ENCODE measurements at regions not wholly inside any gene's neighbourhood (a gene's known extent, or its start where the extent isn't known, plus 50 kb on each side); places are given as distances from the start of the nearest gene placed in this dataset.
"Not testable (repeated sequence)": the region's sequence is repeated elsewhere in the genome, so short reads cannot be mapped to it uniquely, and the experiment has no call there.

- no peak for DNase-seq (ENCODE audit: low read depth)
These were observed 161.5 kb upstream of the WDR1 start for GRCh38 chr4:10278071-10278470.

DNA sequence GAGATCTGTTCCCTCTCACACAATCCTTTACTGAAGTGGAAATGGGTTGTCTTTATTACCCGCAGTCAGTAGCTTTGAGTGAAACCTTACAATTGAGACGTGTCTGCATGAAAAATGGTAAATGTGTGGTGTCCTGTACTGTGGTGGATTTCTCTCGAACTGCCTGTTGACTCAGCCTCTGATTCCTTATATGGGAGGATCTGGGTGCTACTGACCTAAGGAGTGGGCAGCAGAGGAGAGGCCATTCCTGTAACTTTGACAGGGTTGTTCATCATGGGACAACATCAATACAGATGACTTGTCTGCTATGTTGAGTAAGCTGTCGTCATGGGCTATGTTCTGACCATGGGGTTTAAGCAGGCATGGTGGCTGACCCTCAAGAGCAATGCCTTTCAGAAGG, 159.6 kb upstream of the WDR1 start:
- no peak for DNase-seq (ENCODE audit: low read depth)

- DNase-seq (ENCODE audit: low read depth) = no peak
These were observed 159.1 kb upstream of the WDR1 start for GRCh38 chr4:10275696-10276095.

DNA sequence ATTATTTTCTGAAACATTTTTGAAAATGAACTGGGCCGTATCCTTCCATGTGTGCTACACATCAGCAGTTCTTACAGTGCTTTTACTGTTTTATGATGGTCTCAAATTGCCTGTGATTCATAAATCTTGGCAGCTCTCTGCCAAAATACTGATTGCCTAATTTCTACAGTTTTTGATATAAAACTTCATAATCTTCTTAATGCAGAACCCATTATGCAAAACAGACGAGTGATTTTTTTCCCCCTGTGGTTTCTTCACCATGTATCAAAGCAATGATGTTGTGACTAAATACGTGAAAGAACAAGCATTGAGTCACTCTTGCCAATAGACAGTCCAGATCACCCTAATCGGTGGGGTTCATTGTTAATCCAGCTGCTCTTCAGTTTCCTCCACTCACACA, 156.4 kb upstream of the WDR1 start:
- no peak for DNase-seq (ENCODE audit: low read depth)

GRCh38 chr4:10272511-10272910, 155.9 kb upstream of the WDR1 start:
- DNase-seq (ENCODE audit: low read depth) = no peak

DNA sequence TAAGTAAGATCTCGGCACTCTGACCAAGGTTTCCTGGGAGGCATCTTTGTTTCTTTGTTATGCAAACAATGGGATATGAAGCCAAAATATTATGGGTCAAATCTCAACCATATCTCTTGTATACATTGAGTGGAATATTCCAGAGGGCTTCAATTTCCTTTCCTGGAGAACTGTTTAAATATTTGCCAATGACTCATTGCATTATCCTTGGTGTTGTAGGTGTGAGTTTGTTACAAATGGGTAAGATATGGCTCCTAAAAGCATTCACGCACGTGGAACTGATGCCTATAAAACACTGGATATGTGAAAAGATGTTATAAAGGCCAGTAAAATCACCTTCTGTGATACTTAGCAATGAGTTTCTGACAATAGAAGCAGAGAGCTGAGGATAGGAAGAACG, 150.5 kb upstream of the WDR1 start:
- DNase-seq (ENCODE audit: low read depth) = no peak

DNA sequence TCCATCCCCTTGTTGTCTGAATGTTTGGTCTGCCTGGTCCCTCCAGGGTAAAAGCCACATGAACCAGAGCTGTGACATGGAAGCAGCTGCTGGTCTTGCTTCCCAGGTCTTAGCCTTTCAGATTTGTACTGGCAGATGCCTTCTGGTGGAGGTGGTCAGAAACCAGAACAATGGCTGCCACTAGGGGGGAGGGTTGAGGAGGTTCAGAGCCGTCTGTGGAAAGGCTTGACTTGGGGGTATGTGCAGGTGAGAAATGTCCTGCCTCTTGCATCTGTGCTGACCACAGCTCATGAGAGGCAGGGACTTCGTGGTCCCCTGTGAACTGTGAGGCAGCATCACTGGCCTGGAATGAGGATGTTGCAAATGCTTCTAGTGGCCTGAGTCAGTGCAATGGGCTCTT, 144.2 kb upstream of the WDR1 start:
- DNase-seq (ENCODE audit: low read depth) = no peak

DNA sequence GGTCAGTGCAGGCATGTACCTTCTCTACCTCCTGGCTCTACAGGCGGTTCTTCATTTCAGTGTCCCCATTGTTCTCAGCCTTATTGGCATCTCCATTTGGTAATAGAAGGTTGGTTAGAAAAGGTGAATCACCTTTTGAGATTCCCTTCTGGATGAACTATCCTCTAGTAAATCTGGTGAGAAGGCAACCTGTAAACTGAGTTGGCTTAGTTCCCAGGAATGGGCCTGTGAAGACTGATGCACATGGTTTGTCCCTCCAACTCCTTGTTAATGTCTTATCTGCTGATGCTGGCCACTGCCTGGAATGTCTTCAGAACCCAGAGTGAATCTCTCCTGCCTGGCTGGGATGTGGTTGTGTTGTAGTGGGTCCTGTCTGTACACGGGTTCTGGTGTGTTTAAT, 143.4 kb upstream of the WDR1 start:
- no peak for DNase-seq (ENCODE audit: low read depth)

GRCh38 chr4:10256203-10256602, 139.6 kb upstream of the WDR1 start:
- DNase-seq (ENCODE audit: low read depth) = no peak

GRCh38 chr4:10253765-10254164, 137.2 kb upstream of the WDR1 start:
- DNase-seq (ENCODE audit: low read depth) = no peak

- no peak for DNase-seq (ENCODE audit: low read depth)
These were observed 129.2 kb upstream of the WDR1 start for GRCh38 chr4:10245751-10246150.

- DNase-seq (ENCODE audit: low read depth) = no peak
These were observed 127.3 kb upstream of the WDR1 start for GRCh38 chr4:10243856-10244255.

GRCh38 chr4:10240691-10241090, 124.1 kb upstream of the WDR1 start:
- DNase-seq (ENCODE audit: low read depth) = no peak

DNA sequence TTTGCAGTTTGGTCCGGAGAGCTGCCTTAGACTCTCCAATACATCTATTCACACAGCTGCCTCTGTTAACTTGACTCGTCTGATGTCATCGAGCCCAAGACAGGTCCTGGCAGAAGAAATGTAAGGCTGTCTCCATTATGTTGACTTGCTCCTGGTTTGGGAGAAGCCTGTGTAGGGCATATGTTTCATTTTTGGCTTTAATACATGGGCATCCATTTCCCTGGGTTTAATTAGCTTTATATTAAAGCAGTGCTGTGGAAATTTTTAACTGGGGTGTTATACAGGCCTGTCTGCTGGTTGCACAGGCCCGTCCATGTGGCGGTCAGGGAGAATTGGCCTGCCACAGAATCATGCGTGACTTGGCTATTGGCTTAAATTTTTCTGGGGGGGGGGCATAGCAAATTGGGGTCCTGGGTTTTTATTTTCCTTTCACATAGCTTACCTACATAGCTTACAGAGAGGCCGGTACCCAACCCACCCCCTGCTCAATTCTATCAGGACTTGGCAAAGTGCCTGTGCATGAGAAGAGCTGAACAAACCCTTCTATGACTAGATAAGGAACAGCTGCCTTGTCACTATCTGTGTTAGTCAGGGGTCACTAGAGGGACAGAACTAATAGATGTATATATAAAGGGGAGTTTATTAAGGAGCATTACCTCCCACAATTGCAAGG, 123.5 kb upstream of the WDR1 start:
- DNase-seq (ENCODE audit: low read depth) = no peak

GRCh38 chr4:10237131-10237530, 120.5 kb upstream of the WDR1 start:
- no peak for DNase-seq (ENCODE audit: low read depth)

- DNase-seq (ENCODE audit: low read depth) = no peak
These were observed 115.5 kb upstream of the WDR1 start for GRCh38 chr4:10232114-10232513.

- no peak for DNase-seq (ENCODE audit: low read depth)
These were observed 110.2 kb upstream of the WDR1 start for GRCh38 chr4:10226756-10227155.

GRCh38 chr4:10225096-10225495, 108.5 kb upstream of the WDR1 start:
- DNase-seq (ENCODE audit: low read depth) = no peak

DNA sequence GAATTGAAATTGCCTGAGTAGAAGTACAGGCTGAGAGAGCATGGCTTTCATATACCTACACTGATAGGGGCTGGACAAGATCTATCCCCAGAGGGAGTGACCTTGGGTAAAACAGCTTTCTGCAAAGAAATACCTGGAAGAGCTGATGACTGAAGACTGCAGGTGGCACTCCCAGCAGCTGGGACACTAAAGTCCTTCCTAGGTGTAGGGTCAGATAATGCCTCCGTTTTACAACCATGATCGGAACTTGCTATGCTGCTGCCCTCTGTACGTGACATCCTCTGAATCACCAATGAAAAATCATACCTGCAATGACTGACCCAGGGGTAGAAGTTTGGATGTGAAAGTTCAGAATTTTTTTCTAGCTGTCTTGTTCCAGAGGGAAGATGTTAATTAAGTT, 107.2 kb upstream of the WDR1 start:
- no peak for DNase-seq (ENCODE audit: low read depth)

DNA sequence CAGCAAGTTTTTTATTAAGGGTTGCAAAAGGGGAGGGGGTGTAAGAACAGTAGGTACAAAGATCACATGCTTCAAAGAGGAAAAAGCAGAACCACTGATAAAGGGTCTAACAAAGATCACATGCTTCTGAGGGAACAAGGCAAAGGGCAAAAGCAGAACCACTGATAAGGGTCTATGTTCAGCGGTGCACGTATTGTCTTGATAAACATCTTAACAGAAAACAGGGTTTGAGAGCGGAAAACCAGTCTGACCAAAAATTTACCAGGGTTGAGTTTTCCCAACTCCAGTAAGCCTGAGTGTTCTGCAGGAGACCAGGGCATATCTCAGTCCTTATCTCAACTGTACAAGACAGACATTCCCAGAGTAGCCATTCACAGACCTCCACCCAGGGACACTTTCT, 96.9 kb upstream of the WDR1 start:
- DNase-seq (ENCODE audit: low read depth) = not testable (repeated sequence)

GRCh38 chr4:10212901-10213300, 96.3 kb upstream of the WDR1 start:
- no peak for DNase-seq (ENCODE audit: low read depth)

DNA sequence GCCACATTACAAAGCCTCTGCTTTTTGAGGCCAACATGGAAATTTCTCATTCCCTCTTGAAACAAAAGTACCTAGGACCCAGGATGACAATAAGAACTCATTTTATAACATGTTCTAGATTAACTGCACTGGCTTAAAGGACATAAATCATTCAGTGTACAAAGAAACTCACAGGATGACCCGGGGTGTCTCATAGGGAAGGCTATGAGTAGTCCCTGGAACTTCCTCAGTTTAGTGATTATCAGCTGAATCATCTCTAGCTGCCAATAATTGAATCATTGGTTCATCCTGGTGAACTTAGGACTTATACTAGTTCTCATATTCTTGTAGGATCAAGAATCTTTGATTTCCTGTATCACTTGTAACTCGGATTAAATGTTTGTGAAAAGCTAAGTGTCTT, 95.8 kb upstream of the WDR1 start:
- DNase-seq (ENCODE audit: low read depth) = no peak

GRCh38 chr4:10207116-10207515, 90.5 kb upstream of the WDR1 start:
- no peak for DNase-seq (ENCODE audit: low read depth)

GRCh38 chr4:10205223-10205622, 88.6 kb upstream of the WDR1 start:
- DNase-seq (ENCODE audit: low read depth) = no peak
